ENCODE measurements at regions not wholly inside any gene's neighbourhood (a gene's known extent, or its start where the extent isn't known, plus 50 kb on each side); places are given as distances from the start of the nearest gene placed in this dataset.
"Not testable (repeated sequence)": the region's sequence is repeated elsewhere in the genome, so short reads cannot be mapped to it uniquely, and the experiment has no call there.

- no peak for DNase-seq (ENCODE audit: low read depth)
These were observed 50.5 kb upstream of the CD99 start for GRCh38 chrX:2640436-2641150.

- no peak for DNase-seq (ENCODE audit: low read depth)
These were observed 52.8 kb upstream of the CD99 start for GRCh38 chrX:2638279-2638678.

GRCh38 chrX:2635342-2635741 lies 55.8 kb upstream of the CD99 start:
- peak; percentile 42 for DNase-seq (ENCODE audit: low read depth)

GRCh38 chrX:2632533-2633504 lies 58.3 kb upstream of the CD99 start:
- peak; percentile 15 for DNase-seq (ENCODE audit: low read depth)

GRCh38 chrX:2631743-2632532 lies 59.2 kb upstream of the CD99 start:
- no peak for DNase-seq (ENCODE audit: low read depth)

- DNase-seq (ENCODE audit: low read depth), result not testable (repeated sequence)
These were observed 60.0 kb upstream of the CD99 start for GRCh38 chrX:2630935-2631742.

DNA sequence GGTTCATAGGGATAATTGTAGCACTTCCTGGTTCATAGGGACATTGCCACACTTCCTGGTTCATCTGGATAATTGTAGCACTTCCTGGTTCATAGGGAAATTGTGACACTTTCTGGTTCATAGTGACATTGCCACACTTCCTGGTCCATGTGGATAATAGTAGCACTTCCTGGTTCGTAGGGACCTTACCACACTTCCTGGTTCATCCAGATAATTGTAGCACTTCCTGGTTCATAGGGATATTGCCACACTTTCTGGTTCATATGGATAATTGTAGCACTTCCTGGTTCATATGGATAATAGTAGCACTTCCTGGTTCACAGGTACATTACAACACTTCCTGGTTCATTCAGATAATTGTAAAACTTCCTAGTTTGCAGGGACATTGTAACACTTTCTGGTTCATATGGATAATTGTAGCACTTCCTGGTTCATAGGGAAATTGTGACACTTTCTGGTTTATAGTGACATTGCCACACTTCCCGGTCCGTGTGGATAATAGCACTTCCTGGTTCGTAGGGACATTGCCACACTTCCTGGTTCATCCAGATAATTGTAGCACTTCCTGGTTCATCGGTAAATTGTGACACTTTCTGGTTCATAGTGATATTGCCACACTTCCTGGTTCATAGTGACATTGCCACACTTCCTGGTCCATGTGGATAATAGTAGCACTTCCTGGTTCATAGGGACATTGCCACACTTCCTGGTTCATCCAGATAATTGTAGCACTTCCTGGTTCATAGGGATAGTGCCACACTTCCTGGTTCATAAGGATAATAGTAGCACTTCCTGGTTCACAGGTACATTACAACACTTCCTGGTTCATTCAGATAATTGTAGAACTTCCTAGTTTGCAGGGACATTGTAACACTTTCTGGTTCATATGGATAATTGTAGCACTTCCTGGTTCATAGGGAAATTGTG lies 60.8 kb upstream of the CD99 start:
- DNase-seq (ENCODE audit: low read depth), result not testable (repeated sequence)

DNA sequence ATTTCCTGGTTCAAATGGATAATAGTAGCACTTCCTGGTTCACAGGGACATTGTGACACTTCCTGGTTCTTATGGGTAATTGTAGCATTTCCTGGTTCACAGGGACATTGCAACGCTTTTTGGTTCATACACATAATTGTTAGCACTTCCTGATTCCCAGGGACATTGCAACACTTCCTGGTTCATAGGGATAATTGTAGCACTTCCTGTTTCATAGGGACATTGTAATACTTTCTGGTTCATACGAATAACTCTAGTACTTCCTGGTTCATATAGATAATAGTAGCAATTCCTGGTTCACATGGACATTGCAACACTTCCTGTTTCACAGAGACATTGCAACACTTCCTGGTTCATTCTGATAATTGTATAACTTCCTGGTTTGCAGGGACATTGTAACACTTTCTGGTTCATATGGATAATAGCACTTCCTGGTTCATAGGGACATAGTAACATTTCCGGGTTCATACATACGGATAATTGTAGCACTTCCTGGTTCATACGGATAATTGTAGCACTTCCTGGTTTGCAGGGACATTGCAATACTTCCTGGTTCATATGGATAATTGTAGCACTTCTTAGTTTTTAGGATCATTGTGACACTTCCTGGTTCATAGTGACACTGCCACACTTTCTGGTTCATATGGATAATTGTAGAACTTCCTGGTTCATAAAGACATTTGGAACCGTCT lies 61.6 kb upstream of the CD99 start:
- DNase-seq (ENCODE audit: low read depth), result no peak

DNA sequence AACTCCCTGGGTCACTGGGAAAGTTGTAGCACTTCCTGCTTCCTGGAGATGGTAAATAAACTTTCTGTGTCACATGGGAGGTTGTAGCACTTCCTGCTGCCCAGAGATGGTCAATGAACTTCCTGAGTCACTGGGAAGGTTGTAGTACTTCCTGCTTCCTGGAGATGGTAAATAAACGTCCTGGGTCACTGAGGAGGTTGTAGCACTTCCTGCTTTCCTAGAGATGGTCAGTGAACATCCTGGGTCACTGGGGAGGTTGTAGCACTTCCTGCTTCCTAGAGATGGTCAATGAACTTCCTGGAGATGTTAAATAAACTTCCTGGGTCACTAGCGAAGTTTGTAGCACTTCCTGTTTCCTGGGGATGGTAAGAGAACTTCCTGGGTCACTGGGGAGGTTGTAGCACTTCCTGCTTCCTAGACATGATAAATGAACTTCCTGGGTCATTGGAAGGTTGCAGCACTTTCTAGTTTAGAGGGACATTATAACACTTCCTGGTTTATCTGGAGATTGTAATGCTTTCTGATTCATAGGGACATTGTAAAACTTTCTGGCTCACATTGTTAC lies 62.3 kb upstream of the CD99 start:
- no peak for DNase-seq (ENCODE audit: low read depth)

DNA sequence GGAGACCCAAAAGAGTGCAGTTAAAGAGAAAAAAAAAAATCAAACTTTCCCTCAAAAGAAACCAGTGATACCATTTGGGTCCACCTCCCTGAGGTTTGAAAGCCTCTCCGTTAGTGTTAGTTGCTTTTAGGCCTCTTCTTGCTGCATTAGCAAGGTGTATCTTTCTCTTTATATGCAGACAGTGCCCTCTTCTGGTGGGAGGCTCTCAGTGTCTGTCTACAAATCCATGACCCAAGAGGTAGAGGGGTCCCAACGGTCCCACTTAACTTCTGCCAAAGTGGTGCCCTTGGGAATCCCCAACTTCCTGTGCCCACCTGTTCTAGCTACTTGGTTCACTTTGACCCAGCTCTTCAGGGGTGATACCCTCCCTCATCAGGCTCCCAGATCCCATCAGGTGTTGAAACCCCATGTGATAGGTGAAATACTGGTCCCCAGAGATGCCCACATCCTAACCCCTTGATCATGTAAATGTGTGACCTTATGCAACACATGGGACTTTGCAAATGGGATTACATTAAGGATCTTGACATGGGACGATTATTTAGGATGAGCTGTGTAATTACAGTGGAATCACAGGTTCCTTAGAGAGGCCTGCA lies 63.7 kb upstream of the CD99 start:
- peak; percentile 42 for DNase-seq (ENCODE audit: low read depth)

GRCh38 chrX:2626750-2627149 lies 64.3 kb upstream of the CD99 start:
- DNase-seq (ENCODE audit: low read depth), result no peak

DNA sequence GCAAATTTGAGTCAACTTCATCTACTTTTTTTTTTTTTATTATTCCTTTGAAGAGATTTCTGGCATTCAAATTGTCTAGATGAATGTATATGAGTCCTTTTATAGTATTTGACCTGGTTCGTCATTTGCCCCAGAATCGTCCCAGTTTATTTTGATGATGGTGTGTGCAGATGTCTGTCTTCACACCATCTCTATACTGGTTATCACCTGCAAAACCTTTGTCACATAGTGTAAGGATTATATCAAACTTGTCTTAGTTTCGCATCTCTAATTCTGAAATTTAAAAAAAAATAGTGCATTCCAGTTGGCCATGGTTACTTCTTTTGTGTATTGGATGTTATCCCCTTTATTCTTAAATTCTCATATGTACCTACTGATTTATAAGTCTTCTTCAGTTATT lies 70.5 kb upstream of the CD99 start:
- DNase-seq (ENCODE audit: low read depth), result no peak

- no peak for DNase-seq (ENCODE audit: low read depth)
These were observed 72.6 kb upstream of the CD99 start for GRCh38 chrX:2618516-2618915.

- peak; percentile 93 for DNase-seq (ENCODE audit: low read depth)
These were observed 76.2 kb upstream of the CD99 start for GRCh38 chrX:2614911-2615310.

GRCh38 chrX:2610246-2611170 lies 80.6 kb upstream of the CD99 start:
- peak; percentile 23 for DNase-seq (ENCODE audit: low read depth)

GRCh38 chrX:2609431-2610238 lies 81.5 kb upstream of the CD99 start:
- DNase-seq (ENCODE audit: low read depth), result peak; percentile 37
